Stimulated activated naive CD4-positive, alpha-beta T cell treated with Interleukin-2 at 50 U/mL for 16 hours (primary cell): ENCODE measurements at regions not wholly inside any gene's neighbourhood (a gene's known extent, or its start where the extent isn't known, plus 50 kb on each side); places are given as distances from the start of the nearest gene placed in this dataset.
"Not testable (repeated sequence)": the region's sequence is repeated elsewhere in the genome, so short reads cannot be mapped to it uniquely, and the experiment has no call there.

Source experiments
- DNase-seq: peaks from one replicate; lab custom pipeline; 2025; lab: John Stamatoyannopoulos, UW

- DNase-seq = no peak
These were observed 90.1 kb upstream of the NEDD4L start for GRCh38 chr18:57953883-57954282.

DNA sequence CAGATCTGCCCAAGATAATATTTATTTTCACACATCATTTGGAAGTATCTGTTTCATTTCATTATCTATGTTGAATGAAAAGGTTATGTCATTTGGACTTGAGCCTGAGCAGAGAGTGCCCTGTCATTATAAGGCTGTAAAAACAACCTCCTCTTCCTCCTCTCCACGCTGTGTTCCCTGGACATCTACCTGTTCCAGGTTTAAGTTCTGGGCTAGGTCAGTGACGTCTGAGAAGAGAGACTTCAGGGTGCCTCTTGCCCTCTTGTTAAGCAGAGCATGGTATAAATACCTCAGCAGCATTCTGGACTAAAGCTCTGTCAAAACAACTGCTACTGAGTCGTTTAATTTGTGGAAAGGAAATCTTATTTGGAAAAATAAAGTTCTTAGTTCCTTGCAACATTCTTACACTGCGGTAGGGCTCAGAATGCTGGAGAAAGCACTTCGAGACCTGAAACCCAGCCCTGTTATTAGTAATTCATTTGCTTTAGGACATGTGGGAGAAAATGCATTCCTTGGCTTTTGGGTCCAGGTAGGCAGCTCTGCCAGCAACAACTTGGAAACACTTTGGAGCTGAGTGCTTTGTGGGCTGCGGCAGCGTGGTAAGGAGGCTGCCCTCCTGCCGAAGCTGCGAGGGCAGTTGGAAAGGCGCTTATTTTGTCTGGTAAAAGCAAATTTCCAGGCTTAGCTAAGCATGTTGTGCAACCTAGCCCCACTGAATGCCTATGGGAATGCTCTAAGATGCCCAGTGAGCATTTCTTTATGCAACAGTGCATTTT, 91.8 kb upstream of the NEDD4L start:
- DNase-seq = no peak

DNA sequence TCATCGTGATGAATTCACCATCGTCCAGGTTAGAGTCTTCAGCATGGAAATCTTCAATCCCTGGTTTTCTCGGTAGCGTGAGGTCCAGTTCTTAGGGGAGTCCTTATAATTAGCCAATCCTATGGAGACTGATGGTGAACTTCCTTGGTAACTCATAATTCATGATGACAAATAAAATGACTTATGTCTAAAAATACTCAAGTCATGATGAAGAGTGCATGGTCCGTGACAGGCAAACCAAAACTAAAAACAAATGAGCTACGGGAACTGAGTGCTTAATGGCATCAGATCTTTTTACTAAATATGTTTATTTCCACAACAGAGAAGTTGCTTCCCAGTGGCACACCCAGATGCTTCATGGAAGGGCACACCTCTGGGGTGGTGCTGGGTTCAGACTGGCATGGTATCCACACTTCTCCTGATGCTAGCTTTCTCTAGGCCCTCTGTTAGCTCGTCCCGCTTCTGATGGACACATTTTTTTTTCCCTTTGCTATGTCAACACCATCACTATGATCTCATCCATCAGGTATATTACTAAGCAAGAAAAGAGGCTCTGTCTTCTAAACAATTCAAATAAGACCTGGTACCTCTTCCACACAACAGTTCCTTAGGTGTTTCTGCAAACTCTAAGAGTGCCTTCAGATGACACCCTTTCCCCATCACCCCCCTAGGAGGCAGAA, 92.8 kb upstream of the NEDD4L start:
- no peak for DNase-seq

DNA sequence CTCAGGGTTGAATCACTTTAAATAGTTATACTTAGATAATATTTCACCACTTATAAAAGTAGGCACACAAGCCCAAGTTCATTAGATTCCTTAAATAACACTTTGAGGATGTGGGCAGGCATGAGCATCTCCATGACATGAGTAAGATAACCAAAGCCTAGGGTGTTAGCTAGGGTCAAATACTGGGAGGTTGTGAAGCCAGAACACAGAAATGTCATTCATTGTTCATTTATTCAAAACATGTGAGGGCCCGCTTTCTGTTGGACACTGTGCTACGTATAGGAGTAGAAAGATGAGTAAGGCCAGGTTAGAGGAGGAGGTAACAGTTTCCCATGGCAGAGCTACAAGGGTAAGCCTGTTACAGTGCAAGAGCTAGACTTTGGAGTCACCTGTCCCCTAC, 93.5 kb upstream of the NEDD4L start:
- no peak for DNase-seq

- not testable (repeated sequence) for DNase-seq
These were observed 94.7 kb upstream of the NEDD4L start for GRCh38 chr18:57949335-57949734.

DNA sequence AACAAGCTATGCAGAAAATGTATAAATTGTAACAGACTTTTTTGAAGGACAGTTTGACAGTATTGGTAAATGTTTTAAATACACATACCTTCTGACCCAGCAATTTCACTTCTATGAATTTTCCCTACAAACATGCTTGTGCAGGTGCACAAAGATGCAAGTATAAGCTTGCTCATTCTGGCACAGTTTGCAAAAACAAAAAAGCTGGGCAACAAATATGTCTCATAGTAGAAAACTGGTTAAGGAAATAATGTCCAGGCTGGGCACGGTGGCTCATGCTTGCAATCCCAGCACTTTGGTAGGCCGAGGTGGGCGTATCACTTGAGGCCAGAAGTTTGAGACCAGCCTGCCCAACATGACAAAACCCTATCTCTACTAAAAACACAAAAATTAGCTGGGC, 96.9 kb upstream of the NEDD4L start:
- no peak for DNase-seq

GRCh38 chr18:57943723-57944122, 100.3 kb upstream of the NEDD4L start:
- no peak for DNase-seq

DNA sequence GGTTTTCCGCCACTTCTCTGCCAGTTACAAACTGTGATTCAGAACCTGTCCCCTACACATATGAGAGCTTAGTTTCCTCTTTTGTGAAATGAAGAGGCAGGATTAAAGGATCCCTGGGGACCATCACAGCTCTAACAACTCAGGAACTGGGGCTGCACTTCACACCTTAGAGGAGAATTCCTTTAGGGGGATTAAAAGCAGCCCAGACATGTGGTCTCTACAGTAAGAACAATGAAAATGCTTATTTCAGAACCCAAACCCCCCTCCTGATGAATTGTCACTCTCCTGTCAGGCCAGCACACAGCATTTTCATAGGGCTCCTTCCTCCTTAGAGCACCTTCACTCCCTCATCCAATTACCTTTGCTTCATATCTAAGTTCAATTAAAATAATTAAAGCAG, 101.5 kb upstream of the NEDD4L start:
- no peak for DNase-seq

DNA sequence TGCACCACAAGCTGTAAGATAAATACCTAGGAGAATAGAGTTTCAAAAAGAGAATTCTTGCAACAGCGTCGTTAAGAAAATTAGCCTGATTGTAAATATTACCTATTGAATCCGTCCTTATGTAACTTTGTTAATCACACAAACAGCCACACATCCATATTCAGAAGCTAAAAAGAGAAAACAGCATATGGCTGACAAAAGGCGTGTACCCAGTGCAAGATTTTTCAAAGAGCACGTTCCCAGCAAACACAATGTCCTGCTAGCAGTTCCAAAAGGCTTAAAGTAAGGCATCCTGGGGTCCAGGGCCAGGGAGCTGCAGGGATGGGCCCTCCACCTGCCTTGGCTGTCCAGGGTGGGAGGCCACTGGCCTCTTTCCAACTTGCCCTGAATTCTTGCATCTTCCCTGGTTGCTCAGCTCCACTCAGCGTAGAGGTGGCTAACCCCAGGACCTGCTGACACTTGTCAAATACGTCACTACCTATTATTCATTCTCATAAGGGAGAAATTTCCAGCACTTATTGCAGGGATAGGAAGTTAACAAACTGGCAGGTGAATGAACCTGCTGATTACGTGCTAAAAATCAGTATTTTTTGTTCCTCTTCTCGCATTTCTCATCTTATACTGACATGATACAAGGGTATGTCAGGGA, 102.1 kb upstream of the NEDD4L start:
- DNase-seq = no peak

- no peak for DNase-seq
These were observed 103.8 kb upstream of the NEDD4L start for GRCh38 chr18:57940166-57940660.

GRCh38 chr18:57934375-57934774, 109.7 kb upstream of the NEDD4L start:
- not testable (repeated sequence) for DNase-seq

DNA sequence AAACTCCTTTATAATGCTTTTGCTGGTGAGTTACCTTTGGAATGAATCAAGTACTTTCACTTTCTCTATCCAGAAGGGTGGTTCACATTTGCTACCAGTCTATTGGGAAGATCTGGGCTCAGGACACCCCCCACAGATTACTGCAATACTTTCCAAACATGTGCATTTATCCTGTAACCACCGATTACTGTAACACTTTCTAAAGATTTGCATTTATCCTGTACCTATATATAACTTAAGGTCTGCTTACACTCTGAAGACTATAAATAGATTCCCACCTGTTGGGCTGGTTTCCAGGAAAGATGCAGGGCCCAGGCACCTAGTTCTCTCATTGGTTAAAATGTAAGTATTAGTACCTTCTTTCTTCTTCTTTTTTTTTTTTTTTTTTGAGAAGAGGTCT, 113.0 kb upstream of the NEDD4L start:
- no peak for DNase-seq

GRCh38 chr18:57930476-57930875, 113.5 kb upstream of the NEDD4L start:
- DNase-seq = no peak

DNA sequence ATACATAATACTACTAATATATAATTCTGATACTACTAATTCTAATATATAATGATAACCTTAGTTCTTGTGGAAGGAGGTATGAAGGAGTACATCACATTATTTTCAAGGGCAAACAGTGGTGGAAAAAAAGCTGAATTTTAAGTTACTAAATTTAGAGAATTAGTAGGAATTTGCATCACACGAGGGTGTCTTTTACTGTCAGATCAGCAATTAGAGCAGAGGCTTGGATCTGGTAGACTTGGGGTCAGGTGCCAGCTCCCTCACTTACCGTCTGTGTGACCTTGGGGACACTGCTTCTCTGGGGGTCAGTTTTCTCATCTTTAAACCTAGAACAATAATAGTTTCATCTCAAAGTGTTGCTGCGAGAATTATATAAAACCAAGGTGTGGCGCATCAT, 114.1 kb upstream of the NEDD4L start:
- no peak for DNase-seq

- DNase-seq = no peak
These were observed 115.6 kb upstream of the NEDD4L start for GRCh38 chr18:57928466-57928865.

- DNase-seq = no peak
These were observed 116.5 kb upstream of the NEDD4L start for GRCh38 chr18:57927511-57927910.

GRCh38 chr18:57925706-57926105, 118.3 kb upstream of the NEDD4L start:
- no peak for DNase-seq

- no peak for DNase-seq
These were observed 120.4 kb upstream of the NEDD4L start for GRCh38 chr18:57923611-57924010.

- no peak for DNase-seq
These were observed 119.8 kb upstream of the ATP8B1 start for GRCh38 chr18:57922885-57923284.

DNA sequence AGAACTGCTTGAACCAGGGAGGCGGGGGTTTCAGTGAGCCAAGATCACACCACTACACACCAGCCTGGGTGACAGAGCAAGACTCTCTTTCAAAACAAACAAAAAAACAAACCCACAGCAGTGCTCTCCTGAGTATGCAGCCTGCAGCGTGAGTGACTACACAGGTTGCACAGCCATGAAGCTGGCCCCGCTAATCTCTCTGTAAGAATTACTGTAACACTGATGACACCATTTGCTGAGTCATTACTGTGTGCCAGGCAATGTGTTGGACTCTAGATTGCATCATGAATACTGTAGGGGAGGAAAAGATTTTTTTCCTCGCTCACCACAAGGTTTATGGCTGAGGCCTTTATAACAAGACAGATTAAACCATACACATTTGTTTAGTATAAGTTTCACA, 118.6 kb upstream of the ATP8B1 start:
- no peak for DNase-seq

DNA sequence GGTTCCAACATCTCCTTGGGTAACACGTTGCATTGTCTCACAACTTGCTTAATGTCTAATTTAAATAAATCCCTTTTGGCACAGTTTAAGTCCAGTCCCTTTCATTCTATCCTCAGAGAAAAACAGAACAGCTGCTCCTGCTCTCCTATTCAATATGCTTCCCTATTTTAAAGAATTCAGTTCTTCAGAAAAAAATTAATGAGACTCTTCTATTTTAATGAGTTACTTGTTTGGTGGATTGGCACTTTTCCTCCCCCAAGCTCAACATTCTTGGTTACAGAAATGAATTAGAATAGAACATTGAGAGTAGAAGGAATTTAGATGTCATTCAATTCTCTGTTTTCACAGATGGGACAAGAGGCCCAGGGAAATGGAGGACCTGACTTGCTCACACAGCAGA, 116.9 kb upstream of the ATP8B1 start:
- DNase-seq = no peak

- DNase-seq = no peak
These were observed 115.5 kb upstream of the ATP8B1 start for GRCh38 chr18:57918601-57919000.

GRCh38 chr18:57916684-57917083, 113.6 kb upstream of the ATP8B1 start:
- DNase-seq = no peak
